CD4-positive, alpha-beta T cell treated with Interleukin-6 for 4 hours (primary cell): ENCODE measurements at regions not wholly inside any gene's neighbourhood (a gene's known extent, or its start where the extent isn't known, plus 50 kb on each side); places are given as distances from the start of the nearest gene placed in this dataset.

Source experiments
- DNase-seq: peaks from one replicate; pipeline ENCODE4 v3.0.0-alpha.2; 2020; ENCODE audit warnings: mixed read lengths

GRCh38 chr14:42441615-42442014, 834.9 kb downstream of the LRFN5 start:
- no peak for DNase-seq

DNA sequence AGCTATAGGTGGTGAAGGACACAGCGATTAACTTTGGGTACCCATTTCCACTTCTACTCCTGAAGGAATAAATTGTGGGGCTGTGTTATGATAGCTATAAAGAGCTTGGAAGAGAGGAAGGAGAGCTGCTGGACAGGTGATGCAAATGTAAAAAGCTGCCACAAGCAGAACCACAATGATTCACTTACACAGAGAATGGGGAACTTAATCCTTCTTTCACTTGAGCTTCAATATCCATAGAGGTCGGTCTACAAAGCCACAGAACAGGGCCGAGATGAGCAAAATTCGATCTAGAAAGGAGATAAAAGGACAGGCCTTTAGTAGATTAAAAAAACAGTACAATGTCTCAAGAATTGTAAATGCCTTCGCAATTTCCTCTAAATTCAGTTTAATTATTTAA, 831.1 kb downstream of the LRFN5 start:
- no peak for DNase-seq

DNA sequence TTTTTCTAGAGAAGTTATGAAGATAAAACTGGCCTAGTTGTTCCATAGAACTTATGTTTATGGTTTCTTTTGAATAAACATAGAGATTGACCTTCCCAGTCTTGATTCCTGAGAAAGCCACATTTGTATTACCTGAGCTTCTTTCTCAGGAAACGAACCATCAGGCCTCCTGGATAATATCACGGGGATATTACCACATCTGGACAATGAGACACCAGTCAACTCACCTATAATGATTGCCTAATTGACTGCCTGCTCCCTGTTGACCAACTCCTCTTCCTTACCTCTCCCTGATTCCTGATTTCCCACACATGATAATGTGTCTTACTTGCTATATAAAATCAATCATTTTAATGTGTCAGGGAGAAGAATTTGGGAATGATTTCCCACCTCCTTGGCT, 822.7 kb downstream of the LRFN5 start:
- no peak for DNase-seq

GRCh38 chr14:42428996-42429395, 822.3 kb downstream of the LRFN5 start:
- no peak for DNase-seq

- no peak for DNase-seq
Observed at GRCh38 chr14:42424501-42424900, 817.8 kb downstream of the LRFN5 start.

DNA sequence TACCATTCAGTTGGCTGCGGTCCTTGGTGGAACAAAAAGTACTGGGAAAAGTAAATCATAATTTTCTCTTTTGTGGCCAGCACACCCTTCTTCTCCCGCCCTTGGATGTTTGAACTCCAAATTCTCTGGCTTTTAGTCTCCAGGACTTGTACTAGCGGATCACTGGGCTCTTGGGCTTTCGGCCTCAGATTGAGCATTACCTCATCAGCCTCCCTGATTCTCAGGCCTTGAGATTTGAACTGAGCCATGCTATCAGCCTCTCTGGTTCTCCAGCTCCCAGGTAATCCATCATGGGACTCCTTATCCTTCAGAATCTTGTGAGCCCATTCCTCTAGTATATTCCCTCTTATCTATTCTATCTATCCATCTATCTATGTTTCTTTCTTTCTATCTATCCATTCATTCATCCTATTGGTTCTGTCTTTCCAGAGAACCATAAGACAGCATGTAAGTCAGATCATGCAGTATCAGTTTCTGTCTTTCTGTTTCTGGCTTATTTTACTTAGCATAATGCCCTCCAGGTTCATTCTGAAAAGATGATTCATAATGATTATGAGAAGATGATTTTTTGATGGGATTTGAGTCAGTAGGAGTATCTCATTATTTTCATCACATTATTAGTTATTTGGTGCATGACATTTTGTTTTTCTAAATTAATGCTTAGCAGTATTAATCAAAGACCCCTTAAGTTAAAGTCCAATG, 814.9 kb downstream of the LRFN5 start:
- no peak for DNase-seq

DNA sequence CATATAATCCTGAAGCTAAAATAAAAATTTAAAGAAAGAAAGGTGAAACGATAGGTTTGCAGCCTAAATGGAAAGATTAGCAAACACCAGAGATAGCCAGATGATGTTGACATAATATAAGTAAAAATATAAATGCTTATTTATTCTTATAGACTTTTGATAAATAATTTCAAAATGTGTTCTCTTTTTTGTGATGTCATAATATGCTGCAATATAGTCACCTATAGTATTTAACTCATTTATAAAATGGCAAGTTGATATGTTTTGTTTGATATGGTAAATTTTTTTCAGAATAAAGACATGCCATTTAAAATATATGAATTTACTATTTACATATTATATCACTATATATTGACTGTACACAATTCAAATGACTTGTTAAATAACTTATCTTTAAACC, 813.4 kb downstream of the LRFN5 start:
- DNase-seq = no peak

DNA sequence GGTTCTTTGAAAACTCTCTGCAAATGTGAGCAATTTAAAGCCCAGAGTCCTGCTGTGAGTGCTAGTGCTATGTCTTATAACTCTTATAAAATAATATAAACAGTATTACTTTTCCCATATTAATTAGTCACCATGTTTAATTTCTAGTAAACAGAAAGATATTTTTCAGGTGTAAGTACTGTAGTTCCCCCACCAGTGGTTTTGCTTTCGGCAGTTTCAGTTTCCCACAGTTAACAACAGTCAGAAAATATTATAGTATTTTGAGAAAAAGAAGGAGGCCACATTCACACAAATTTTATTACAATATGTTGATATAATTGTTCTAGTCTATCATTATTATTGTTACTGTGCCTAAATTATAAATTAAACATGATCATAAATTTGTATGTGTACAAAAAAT, 800.5 kb downstream of the LRFN5 start:
- DNase-seq = no peak

DNA sequence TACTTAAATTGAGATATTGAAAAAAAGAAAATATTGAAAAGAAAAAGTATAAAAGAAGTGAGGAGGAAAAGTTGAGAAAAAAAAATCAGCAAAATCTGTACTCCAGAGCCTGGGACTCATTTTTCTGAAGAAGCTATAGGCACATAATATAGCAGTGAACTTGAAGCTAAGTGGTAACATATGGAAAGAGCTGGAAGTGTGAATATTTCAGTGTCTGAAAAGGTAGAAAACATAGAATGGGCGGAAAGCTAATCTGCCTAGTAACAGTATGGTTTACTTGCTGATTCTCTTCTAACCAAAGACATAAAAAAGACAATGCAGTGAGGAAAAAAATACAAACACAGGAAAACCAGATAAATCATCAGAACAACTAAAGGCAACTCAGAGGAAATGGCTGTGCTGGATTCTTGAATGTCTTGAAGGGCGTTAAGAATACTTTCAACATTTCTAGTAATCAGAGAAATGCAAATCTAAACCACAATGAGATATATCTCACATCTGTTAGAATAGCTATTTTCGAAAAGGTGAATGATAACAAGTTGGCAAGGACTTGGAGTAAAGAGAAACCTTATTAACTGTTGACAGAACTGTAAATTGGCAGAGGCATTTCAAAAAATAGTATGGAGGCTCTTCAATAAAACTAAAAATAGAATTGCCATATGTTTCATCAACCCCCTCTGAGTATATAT, 784.6 kb downstream of the LRFN5 start:
- no peak for DNase-seq

DNA sequence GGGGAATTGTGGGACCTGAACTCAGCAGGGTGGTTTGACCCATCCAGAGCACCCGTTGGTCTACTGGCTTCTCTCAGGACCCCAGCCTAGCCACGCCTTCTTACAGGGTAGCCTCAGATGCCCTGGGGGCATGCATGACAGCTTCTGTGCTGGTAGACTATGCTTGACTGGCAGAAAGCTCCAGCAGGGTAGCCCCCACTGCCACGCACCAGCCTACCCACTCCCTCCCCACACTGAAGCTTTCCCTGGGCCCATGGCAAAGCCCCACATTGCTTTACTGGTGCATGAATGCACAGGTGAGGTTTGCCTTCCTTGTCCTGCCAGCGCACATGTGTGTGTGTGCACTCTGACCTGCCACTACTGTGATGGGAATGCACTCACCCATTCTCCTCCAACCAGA, 772.2 kb downstream of the LRFN5 start:
- DNase-seq = no peak

GRCh38 chr14:42378274-42378673, 771.6 kb downstream of the LRFN5 start:
- no peak for DNase-seq

GRCh38 chr14:42374332-42374731, 767.7 kb downstream of the LRFN5 start:
- DNase-seq = no peak

GRCh38 chr14:42370056-42370455, 763.4 kb downstream of the LRFN5 start:
- no peak for DNase-seq

DNA sequence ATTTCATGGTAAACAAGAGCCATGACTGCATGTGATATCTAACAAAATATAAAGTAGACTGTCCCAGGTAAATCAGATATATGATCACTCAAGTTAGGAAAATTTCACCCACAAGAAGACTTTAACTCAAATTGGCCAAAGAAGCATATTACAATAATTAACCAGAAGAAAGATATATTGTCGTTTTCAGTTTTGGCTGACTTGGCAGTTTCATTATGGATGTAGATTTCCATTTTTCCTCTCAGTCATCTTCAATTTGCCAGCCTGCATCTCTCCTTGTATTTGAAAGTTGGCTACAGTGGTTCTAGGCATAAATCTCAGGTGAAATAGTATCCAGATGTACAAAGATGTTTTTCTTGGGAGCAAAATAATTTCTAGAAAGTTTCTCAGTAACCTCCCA, 761.6 kb downstream of the LRFN5 start:
- DNase-seq = no peak

- no peak for DNase-seq
Observed at GRCh38 chr14:42353315-42353714, 746.6 kb downstream of the LRFN5 start.

GRCh38 chr14:42335918-42336317, 729.2 kb downstream of the LRFN5 start:
- no peak for DNase-seq

- DNase-seq = no peak
Observed at GRCh38 chr14:42334931-42335330, 728.3 kb downstream of the LRFN5 start.

DNA sequence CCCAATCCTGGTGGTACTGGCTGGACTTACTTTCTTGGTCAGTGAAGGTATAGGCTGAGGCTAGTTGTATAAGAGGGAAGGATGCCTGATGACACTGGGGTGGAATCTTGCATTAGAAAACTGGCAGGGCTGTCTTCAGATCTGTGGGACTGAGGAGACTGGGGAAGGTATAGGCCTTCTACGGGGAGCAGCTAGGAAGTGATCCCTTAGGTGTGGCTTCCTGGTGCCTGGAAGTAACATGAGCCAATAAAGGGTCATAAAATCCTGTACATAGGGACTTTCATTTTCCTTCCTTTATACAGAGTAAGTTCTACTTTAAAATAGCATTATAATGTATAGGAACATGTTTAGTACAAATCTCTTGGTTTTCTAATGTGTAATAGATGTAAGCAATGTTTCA, 716.8 kb downstream of the LRFN5 start:
- DNase-seq = no peak

DNA sequence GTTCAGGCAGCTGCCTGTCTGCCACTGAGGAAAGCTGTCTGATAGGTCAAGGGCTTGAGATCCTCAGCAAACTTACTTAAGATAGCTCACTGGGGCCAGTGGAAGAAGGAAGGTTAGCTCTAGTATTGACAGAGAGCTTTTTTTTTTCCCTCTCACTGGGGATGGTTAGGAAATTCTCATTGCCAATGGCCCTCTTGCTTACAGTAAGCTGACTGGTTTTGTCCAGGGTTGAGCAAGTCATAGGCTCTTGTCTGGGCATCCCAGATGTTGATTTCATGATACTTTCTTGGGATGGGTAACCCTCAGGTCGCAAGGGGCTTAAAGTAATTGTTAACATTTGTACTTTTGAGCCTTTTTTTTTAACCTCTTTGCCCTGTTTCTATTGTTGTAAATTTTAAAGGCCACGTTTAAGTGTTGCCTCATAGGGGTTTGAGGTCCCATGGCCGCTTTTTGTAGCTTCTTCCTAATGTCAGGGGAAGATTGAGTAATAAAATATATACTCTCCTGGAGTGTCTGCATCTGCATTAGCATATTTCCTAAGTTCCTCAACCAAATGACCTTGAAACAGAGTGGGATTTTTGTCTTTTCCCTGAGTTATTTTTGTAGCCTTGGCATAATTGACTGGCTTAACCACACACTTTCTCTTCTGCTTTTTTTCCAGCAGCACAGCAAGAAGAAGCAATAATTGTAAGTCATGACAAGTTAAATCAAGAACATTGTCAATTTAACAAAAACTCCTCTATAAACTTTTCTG, 716.0 kb downstream of the LRFN5 start:
- no peak for DNase-seq

DNA sequence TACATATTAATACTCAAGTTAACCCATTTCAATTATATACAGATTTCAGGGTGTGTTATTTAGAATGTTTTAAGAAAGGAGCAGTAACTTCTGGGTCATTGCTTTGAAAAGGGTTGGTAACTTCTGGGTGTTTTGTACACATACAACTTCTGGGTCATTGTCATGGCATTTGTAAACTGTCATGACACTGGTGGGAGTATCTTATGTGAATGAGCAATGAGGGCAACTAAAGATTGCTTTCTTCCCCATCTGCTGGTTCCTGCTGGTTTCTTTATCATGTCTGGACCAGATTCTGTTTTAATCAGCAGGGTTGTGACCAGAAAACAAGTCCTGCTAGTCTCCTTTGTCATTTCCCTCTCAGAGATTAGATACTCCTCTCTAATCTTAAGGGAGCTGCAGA, 713.3 kb downstream of the LRFN5 start:
- no peak for DNase-seq

- no peak for DNase-seq
Observed at GRCh38 chr14:42316693-42317092, 710.0 kb downstream of the LRFN5 start.

- no peak for DNase-seq
Observed at GRCh38 chr14:42311876-42312275, 705.2 kb downstream of the LRFN5 start.

- DNase-seq = no peak
Observed at GRCh38 chr14:42307239-42307825, 700.7 kb downstream of the LRFN5 start.

DNA sequence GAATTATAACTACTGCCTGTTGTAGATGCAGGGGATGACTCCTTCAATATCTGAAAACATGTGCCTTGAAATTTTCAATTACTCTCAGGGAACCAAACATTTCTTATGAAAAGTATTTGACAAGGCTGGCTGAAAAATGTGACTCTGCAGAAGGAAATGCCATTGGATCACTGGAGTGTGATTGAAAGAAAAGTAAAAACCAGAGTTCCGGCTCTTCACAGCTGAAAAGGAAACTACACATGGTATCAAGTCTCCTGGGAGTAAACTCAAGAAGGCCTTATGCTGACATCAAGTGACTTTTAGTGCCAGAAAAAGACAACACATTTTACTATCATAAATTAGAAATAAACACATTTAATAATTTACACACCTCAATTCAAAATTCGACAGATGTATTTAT, 693.0 kb downstream of the LRFN5 start:
- DNase-seq = no peak
